ENCODE measurements at regions not wholly inside any gene's neighbourhood (a gene's known extent, or its start where the extent isn't known, plus 50 kb on each side); places are given as distances from the start of the nearest gene placed in this dataset.

DNA sequence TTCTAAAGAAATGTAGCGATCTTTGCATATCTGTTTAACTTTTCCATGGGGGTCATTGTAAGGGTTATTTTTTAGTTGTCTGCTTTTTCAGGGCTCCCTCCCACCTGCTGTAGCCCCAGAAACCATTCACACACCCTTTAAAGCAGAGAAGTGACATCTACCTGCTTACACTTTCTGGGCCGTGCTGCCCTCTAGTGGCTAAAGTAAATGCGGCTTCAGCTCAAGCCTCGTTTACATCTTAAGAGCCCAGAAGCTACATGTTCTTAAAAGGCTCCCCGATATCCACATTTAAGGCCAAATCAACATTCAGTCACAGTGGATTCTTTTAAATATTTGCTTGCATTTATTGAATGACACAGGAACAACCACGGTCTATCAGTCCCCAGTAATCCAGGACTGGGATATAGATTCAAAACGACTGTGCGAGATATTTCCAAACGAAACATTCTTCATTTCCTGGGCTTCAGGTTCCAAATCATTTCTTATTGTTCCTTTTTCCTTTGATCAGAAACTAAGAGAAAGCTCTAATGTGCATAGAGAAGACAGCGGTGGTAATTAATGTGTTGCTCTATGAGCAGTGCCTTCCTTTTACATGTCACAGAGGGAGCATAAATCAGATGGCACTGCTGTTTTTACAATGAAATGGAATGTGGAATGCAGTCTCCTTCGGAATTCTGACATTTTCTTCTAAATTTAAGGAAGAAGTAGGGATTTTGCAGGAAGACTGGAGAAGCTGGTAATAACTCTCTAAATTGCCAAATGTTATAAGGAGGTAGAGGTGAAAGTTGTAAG is 119.9 kb downstream of the RASGEF1B start:
- H2AK9ac ChIP-seq (replicated peaks; ENCODE audit: low read depth, low read length, poor library complexity): no peak overlapping the region
- WGBS, 2 experiments (ENCODE audit: extremely low coverage in 2 of 2, insufficient read length in 1 of 2): no CpG with 5 or more reads among the region's 11 CpGs
- H3K56ac ChIP-seq (ENCODE audit: extremely low read depth, insufficient read depth, low read length): no peak overlapping the region; the same call in 1 of the 2 replicates
- H2BK5ac ChIP-seq (ENCODE audit: low read depth, low read length, poor library complexity, severe bottlenecking): peak overlapping the region; percentile 71
- dilution Hi-C loops (cut with HindIII; ENCODE audit: low sequenced_read_pairs, unreplicated experiment): no loop called here
- no peak for TF ChIP-seq MAZ (IDR thresholded peaks at IDR 0.05; ENCODE audit: borderline replicate concordance, low read depth, low read length)
- peak; percentile 81 for TF ChIP-seq RAD21 (IDR thresholded peaks at IDR 0.05; ENCODE audit: low read length)
- no peak for TF ChIP-seq RFX5 (IDR thresholded peaks at IDR 0.05; ENCODE audit: low read depth, low read length)
- no peak for TF ChIP-seq MAFK (IDR thresholded peaks at IDR 0.05; ENCODE audit: low read depth, low read length)
- peak; percentile 77 for TF ChIP-seq SMC3 (IDR thresholded peaks at IDR 0.05; ENCODE audit: low read depth, low read length)
- TF ChIP-seq CEBPB (IDR thresholded peaks at IDR 0.05; ENCODE audit: low read depth, low read length): no peak
- no peak for TF ChIP-seq MXI1 (IDR thresholded peaks at IDR 0.05; ENCODE audit: borderline replicate concordance, low read depth, low read length)
- peak; percentile 91 for TF ChIP-seq CTCF (conservative IDR thresholded peaks at IDR 0.05; ENCODE audit: low read depth, low read length)
- no peaks in the 10 kb centered on the region for H3K36me3 ChIP-seq (ENCODE audit: control insufficient read depth, insufficient read depth, low read length)
- no peak overlapping the region for H3K4me2 ChIP-seq (ENCODE audit: low read depth, low read length)
- H3K79me1 ChIP-seq (ENCODE audit: low read depth in 1 of 2, low read length in 2 of 2): no peaks in the 10 kb centered on the region
- H2BK120ac ChIP-seq (ENCODE audit: low read depth, low read length): peak overlapping the region; percentile 58
- H3K14ac ChIP-seq (replicated peaks; ENCODE audit: low read depth, low read length): no peak overlapping the region
- H3K9me3 ChIP-seq (ENCODE audit: control insufficient read depth, insufficient read depth, low read length): no peaks in the 10 kb centered on the region
- peak overlapping the region; percentile 66; the same call in 1 of the 2 replicates for H2BK20ac ChIP-seq (ENCODE audit: low read depth, low read length)
- BruUV-seq (replicated peaks): no TSS peak
- H3K27ac ChIP-seq (ENCODE audit: insufficient read depth, low read length): no peak overlapping the region
- H2AK5ac ChIP-seq (ENCODE audit: low read depth, low read length): no peak overlapping the region
- no peak overlapping the region for H2BK15ac ChIP-seq (ENCODE audit: low read depth, low read length)
- H4K8ac ChIP-seq (ENCODE audit: low read depth in 2 of 2, low read length in 2 of 2): no peak overlapping the region
- H3K9me1 ChIP-seq (ENCODE audit: insufficient read depth, low read length): peaks cover 5% of the 10 kb centered on the region
- DNase-seq: peak; percentile 78
- ChIA-PET POLR2A (ENCODE audit: unreplicated experiment) (no interaction called here), CTCF (interaction anchor here (0.6 to 2.1 kb wide), 13 partner anchors 18 to 286 kb away, joined by 3 to 30 read pairs (median 4); partner anchors contain the start of gene PRKG2)
- H3K4ac ChIP-seq (ENCODE audit: low read depth, low read length): peak overlapping the region; percentile 21; the same call in 1 of the 2 replicates
- ATAC-seq (ENCODE audit: low read depth): peak; percentile 79
- in situ Hi-C loops (cut with MboI; ENCODE audit: low sequenced_read_pairs): loop anchor here (5.0 to 10.0 kb wide), 2 partner anchors 285 to 977 kb away; no protein-coding TSS in a partner anchor
- H3K4me3 ChIP-seq (ENCODE audit: insufficient read depth, low read depth, low read length): no peak overlapping the region
- peaks cover 4% of the 10 kb centered on the region for H3K4me1 ChIP-seq (ENCODE audit: control insufficient read depth, insufficient read depth, low read length)
- no peak overlapping the region for H2AFZ ChIP-seq (replicated peaks; ENCODE audit: low read length, poor library complexity)
- H3K9ac ChIP-seq (ENCODE audit: low read depth, low read length): no peak overlapping the region
- no peak overlapping the region for H4K5ac ChIP-seq (ENCODE audit: low read depth, low read length)
- H3K18ac ChIP-seq (ENCODE audit: low read depth, low read length): peak overlapping the region; percentile 1; the same call in 1 of the 2 replicates
- H4K91ac ChIP-seq (ENCODE audit: insufficient read depth, low read depth, low read length): no peak overlapping the region
- no peaks in the 10 kb centered on the region for H3K27me3 ChIP-seq (ENCODE audit: control insufficient read depth, insufficient read depth, low read length)
- no peaks in the 10 kb centered on the region for H4K20me1 ChIP-seq (ENCODE audit: insufficient read depth, low read length)
- intact Hi-C loops (cut with micrococcal nuclease): loop anchor here (1.0 kb wide), 2 partner anchors 136 to 283 kb away; no protein-coding TSS in a partner anchor
- H3K23ac ChIP-seq (ENCODE audit: low read depth, low read length): no peak overlapping the region
